ENCODE measurements at regions not wholly inside any gene's neighbourhood (a gene's known extent, or its start where the extent isn't known, plus 50 kb on each side); places are given as distances from the start of the nearest gene placed in this dataset.

GRCh38 chr9:29873579-29873978, 2300.3 kb upstream of the C9orf72 start:
- H3K9ac ChIP-seq (ENCODE audit: low read depth in 1 of 3, low read length in 3 of 3) = no peak overlapping the region
- H3K27me3 ChIP-seq (ENCODE audit: control insufficient read depth in 3 of 3, insufficient read depth in 3 of 3, low read length in 3 of 3) = no peaks in the 10 kb centered on the region
- no peak overlapping the region for H3K27ac ChIP-seq (ENCODE audit: low read depth, low read length)
- no peaks in the 10 kb centered on the region for H3K36me3 ChIP-seq (ENCODE audit: control insufficient read depth in 3 of 3, insufficient read depth in 3 of 3, low read length in 3 of 3)
- no peak overlapping the region for H3K4me3 ChIP-seq (ENCODE audit: low read length in 3 of 3)
- no peaks in the 10 kb centered on the region for H3K9me3 ChIP-seq (ENCODE audit: control insufficient read depth in 3 of 3, low read length in 3 of 3)
- no peaks in the 10 kb centered on the region for H3K4me1 ChIP-seq (ENCODE audit: control insufficient read depth in 3 of 3, insufficient read depth in 3 of 3, low read length in 3 of 3)

DNA sequence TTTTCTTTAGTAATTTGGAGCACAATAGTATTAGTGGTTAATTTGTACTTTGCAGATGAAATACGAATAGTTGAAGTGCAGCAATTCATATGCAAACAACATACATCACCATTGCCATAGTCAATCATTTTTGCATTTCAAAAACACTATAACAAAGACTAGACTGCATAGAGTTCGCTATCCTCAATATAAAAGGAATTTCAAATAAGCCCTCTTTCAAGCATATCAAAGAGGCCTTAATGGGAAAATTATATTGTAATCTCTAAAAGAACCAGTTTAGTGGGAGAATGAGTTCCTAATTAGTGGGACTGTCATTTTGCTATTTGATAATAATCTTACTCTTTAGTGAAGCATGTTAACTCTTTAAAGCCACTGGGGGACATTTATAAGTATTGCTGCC, 2302.3 kb upstream of the C9orf72 start:
- Histone ChIP-seq H3K4me1 (ENCODE audit: control insufficient read depth in 3 of 3, insufficient read depth in 3 of 3, low read length in 3 of 3) (no peaks in the 10 kb centered on the region), H3K9ac (ENCODE audit: low read depth in 1 of 3, low read length in 3 of 3) (no peak overlapping the region), H3K4me3 (ENCODE audit: low read length in 3 of 3) (no peak overlapping the region), H3K27ac (ENCODE audit: low read depth, low read length) (no peak overlapping the region), H3K36me3 (ENCODE audit: control insufficient read depth in 3 of 3, insufficient read depth in 3 of 3, low read length in 3 of 3) (no peaks in the 10 kb centered on the region), H3K9me3 (ENCODE audit: control insufficient read depth in 3 of 3, low read length in 3 of 3) (no peaks in the 10 kb centered on the region), H3K27me3 (ENCODE audit: control insufficient read depth in 3 of 3, insufficient read depth in 3 of 3, low read length in 3 of 3) (no peaks in the 10 kb centered on the region)

- no peak overlapping the region for H3K27ac ChIP-seq (ENCODE audit: low read depth, low read length)
- H3K4me1 ChIP-seq (ENCODE audit: control insufficient read depth in 3 of 3, insufficient read depth in 3 of 3, low read length in 3 of 3) = no peaks in the 10 kb centered on the region
- H3K27me3 ChIP-seq (ENCODE audit: control insufficient read depth in 3 of 3, insufficient read depth in 3 of 3, low read length in 3 of 3) = no peaks in the 10 kb centered on the region
- H3K9me3 ChIP-seq (ENCODE audit: control insufficient read depth in 3 of 3, low read length in 3 of 3) = no peaks in the 10 kb centered on the region
- H3K9ac ChIP-seq (ENCODE audit: low read depth in 1 of 3, low read length in 3 of 3) = no peak overlapping the region
- no peaks in the 10 kb centered on the region for H3K36me3 ChIP-seq (ENCODE audit: control insufficient read depth in 3 of 3, insufficient read depth in 3 of 3, low read length in 3 of 3)
- no peak overlapping the region for H3K4me3 ChIP-seq (ENCODE audit: low read length in 3 of 3)
These were observed 2309.5 kb upstream of the C9orf72 start for GRCh38 chr9:29882767-29883166.

- H3K9ac ChIP-seq (ENCODE audit: low read depth in 1 of 3, low read length in 3 of 3) = no peak overlapping the region
- H3K4me1 ChIP-seq (ENCODE audit: control insufficient read depth in 3 of 3, insufficient read depth in 3 of 3, low read length in 3 of 3) = no peaks in the 10 kb centered on the region
- no peaks in the 10 kb centered on the region for H3K9me3 ChIP-seq (ENCODE audit: control insufficient read depth in 3 of 3, low read length in 3 of 3)
- H3K27ac ChIP-seq (ENCODE audit: low read depth, low read length) = no peak overlapping the region
- no peaks in the 10 kb centered on the region for H3K27me3 ChIP-seq (ENCODE audit: control insufficient read depth in 3 of 3, insufficient read depth in 3 of 3, low read length in 3 of 3)
- H3K4me3 ChIP-seq (ENCODE audit: low read length in 3 of 3) = no peak overlapping the region
- H3K36me3 ChIP-seq (ENCODE audit: control insufficient read depth in 3 of 3, insufficient read depth in 3 of 3, low read length in 3 of 3) = no peaks in the 10 kb centered on the region
These were observed 2332.8 kb upstream of the C9orf72 start for GRCh38 chr9:29906065-29906464.

DNA sequence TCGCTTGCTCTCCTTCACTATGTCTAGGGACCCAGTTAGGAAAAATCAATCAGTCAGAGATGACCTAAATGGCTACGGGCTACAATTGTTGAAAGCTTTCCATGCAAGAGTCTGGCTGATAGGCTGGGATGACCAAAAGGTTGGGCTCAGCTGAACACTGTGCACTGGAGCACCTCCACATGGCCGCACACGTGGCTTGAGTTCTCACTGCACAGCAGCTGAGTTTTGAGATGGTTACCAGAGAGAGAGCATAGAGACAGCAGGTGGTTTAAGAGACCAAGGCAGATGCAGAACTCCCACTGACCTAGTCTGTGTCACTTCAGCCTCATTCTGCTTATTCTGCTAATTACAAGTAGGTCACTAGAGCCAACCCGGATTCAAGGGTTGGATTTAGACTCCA, 2354.8 kb upstream of the C9orf72 start:
- Histone ChIP-seq H3K9me3 (ENCODE audit: control insufficient read depth in 3 of 3, low read length in 3 of 3) (no peaks in the 10 kb centered on the region), H3K4me1 (ENCODE audit: control insufficient read depth in 3 of 3, insufficient read depth in 3 of 3, low read length in 3 of 3) (no peaks in the 10 kb centered on the region), H3K9ac (ENCODE audit: low read depth in 1 of 3, low read length in 3 of 3) (no peak overlapping the region), H3K36me3 (ENCODE audit: control insufficient read depth in 3 of 3, insufficient read depth in 3 of 3, low read length in 3 of 3) (no peaks in the 10 kb centered on the region), H3K27ac (ENCODE audit: low read depth, low read length) (no peak overlapping the region), H3K27me3 (ENCODE audit: control insufficient read depth in 3 of 3, insufficient read depth in 3 of 3, low read length in 3 of 3) (no peaks in the 10 kb centered on the region), H3K4me3 (ENCODE audit: low read length in 3 of 3) (no peak overlapping the region)

DNA sequence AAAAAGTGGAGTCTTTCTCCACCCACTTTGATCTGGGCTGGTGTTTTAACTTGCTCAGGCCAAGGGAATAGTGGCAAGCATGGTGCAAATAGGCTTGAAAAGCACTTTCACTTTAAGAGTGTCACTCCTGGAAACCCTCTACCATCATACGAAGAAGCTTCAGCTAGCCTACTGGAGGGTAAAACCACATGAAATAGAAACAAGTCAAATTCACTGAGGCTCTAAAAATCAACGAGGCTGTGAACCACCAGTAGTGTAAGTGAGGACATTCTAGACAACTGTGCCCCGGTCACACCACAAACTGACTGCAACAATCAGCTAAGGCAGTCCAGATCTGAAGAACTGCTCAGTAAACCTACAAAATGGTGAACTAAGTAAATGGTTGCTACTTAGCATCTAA, 2366.3 kb upstream of the C9orf72 start:
- Histone ChIP-seq H3K36me3 (ENCODE audit: control insufficient read depth in 3 of 3, insufficient read depth in 3 of 3, low read length in 3 of 3) (no peaks in the 10 kb centered on the region), H3K9ac (ENCODE audit: low read depth in 1 of 3, low read length in 3 of 3) (no peak overlapping the region), H3K27me3 (ENCODE audit: control insufficient read depth in 3 of 3, insufficient read depth in 3 of 3, low read length in 3 of 3) (no peaks in the 10 kb centered on the region), H3K9me3 (ENCODE audit: control insufficient read depth in 3 of 3, low read length in 3 of 3) (no peaks in the 10 kb centered on the region), H3K4me3 (ENCODE audit: low read length in 3 of 3) (no peak overlapping the region), H3K27ac (ENCODE audit: low read depth, low read length) (no peak overlapping the region), H3K4me1 (ENCODE audit: control insufficient read depth in 3 of 3, insufficient read depth in 3 of 3, low read length in 3 of 3) (no peaks in the 10 kb centered on the region)

DNA sequence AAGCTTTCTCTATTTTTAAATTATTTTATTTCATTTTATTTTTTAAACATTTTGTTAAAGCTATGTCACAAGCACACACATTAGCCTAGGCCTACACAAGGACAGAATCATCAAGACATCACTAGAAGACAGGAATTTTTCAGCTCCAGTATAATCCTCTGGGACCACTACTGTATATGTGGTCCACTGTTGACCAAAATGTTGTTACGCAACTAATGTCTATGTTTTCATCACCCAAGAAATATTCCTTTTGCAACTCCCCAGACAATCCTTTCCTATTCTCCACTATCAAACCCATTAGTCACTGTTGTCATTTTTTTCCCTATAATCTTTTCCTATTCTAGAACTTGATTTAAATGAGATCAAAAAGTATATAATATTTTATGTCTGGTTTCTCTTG, 2371.7 kb upstream of the C9orf72 start:
- Histone ChIP-seq H3K36me3 (ENCODE audit: control insufficient read depth in 3 of 3, insufficient read depth in 3 of 3, low read length in 3 of 3) (no peaks in the 10 kb centered on the region), H3K27me3 (ENCODE audit: control insufficient read depth in 3 of 3, insufficient read depth in 3 of 3, low read length in 3 of 3) (no peaks in the 10 kb centered on the region), H3K9ac (ENCODE audit: low read depth in 1 of 3, low read length in 3 of 3) (no peak overlapping the region), H3K27ac (ENCODE audit: low read depth, low read length) (no peak overlapping the region), H3K4me3 (ENCODE audit: low read length in 3 of 3) (no peak overlapping the region), H3K4me1 (ENCODE audit: control insufficient read depth in 3 of 3, insufficient read depth in 3 of 3, low read length in 3 of 3) (no peaks in the 10 kb centered on the region), H3K9me3 (ENCODE audit: control insufficient read depth in 3 of 3, low read length in 3 of 3) (no peaks in the 10 kb centered on the region)

DNA sequence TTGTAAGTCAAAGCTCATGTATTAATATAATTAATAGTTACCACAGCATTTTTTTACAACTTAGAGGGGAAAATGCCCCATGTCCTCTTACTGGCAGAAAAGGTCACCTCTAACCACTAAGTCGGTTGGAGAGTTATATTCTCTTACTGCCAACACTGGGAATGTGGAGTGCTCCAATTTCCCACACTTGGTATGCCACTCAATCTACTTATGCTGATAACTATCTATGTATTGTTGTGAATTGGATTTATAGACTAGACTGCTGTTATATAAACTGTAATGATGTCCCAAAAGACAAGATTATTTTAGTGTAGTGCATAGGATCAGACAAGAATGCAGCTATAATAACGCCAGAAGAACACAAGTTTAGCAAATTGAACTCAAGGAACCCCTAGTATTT, 2385.2 kb upstream of the C9orf72 start:
- no peaks in the 10 kb centered on the region for H3K36me3 ChIP-seq (ENCODE audit: control insufficient read depth in 3 of 3, insufficient read depth in 3 of 3, low read length in 3 of 3)
- H3K9ac ChIP-seq (ENCODE audit: low read depth in 1 of 3, low read length in 3 of 3) = no peak overlapping the region
- H3K4me3 ChIP-seq (ENCODE audit: low read length in 3 of 3) = no peak overlapping the region
- no peak overlapping the region for H3K27ac ChIP-seq (ENCODE audit: low read depth, low read length)
- H3K9me3 ChIP-seq (ENCODE audit: control insufficient read depth in 3 of 3, low read length in 3 of 3) = no peaks in the 10 kb centered on the region
- no peaks in the 10 kb centered on the region for H3K4me1 ChIP-seq (ENCODE audit: control insufficient read depth in 3 of 3, insufficient read depth in 3 of 3, low read length in 3 of 3)
- H3K27me3 ChIP-seq (ENCODE audit: control insufficient read depth in 3 of 3, insufficient read depth in 3 of 3, low read length in 3 of 3) = no peaks in the 10 kb centered on the region

- no peak overlapping the region for H3K27ac ChIP-seq (ENCODE audit: low read depth, low read length)
- H3K27me3 ChIP-seq (ENCODE audit: control insufficient read depth in 3 of 3, insufficient read depth in 3 of 3, low read length in 3 of 3) = no peaks in the 10 kb centered on the region
- no peaks in the 10 kb centered on the region for H3K4me1 ChIP-seq (ENCODE audit: control insufficient read depth in 3 of 3, insufficient read depth in 3 of 3, low read length in 3 of 3)
- H3K9me3 ChIP-seq (ENCODE audit: control insufficient read depth in 3 of 3, low read length in 3 of 3) = no peaks in the 10 kb centered on the region
- H3K36me3 ChIP-seq (ENCODE audit: control insufficient read depth in 3 of 3, insufficient read depth in 3 of 3, low read length in 3 of 3) = no peaks in the 10 kb centered on the region
- no peak overlapping the region for H3K9ac ChIP-seq (ENCODE audit: low read depth in 1 of 3, low read length in 3 of 3)
- H3K4me3 ChIP-seq (ENCODE audit: low read length in 3 of 3) = no peak overlapping the region
These were observed 2392.6 kb upstream of the C9orf72 start for GRCh38 chr9:29965834-29966233.

DNA sequence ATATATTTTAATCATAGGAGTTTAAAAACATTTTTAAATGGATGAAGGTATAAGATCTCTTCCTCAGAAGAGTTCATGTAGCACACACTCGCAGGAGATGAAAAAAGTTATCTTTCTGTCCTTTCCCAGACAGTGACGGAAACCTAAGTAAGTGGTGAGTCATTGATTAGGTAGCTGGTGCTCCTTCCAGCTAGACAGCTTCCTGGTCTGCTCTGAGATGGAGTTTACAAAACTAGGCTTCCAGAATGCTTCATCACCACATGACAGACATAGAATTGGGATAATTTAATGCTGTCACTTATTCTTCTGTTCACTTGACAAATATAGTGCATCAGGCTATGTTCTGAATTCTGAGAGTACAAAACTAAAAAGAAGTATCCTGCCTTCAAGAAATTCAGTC, 2393.0 kb upstream of the C9orf72 start:
- H3K4me3 ChIP-seq (ENCODE audit: low read length in 3 of 3) = no peak overlapping the region
- no peaks in the 10 kb centered on the region for H3K4me1 ChIP-seq (ENCODE audit: control insufficient read depth in 3 of 3, insufficient read depth in 3 of 3, low read length in 3 of 3)
- H3K27ac ChIP-seq (ENCODE audit: low read depth, low read length) = no peak overlapping the region
- H3K9ac ChIP-seq (ENCODE audit: low read depth in 1 of 3, low read length in 3 of 3) = no peak overlapping the region
- H3K27me3 ChIP-seq (ENCODE audit: control insufficient read depth in 3 of 3, insufficient read depth in 3 of 3, low read length in 3 of 3) = no peaks in the 10 kb centered on the region
- H3K36me3 ChIP-seq (ENCODE audit: control insufficient read depth in 3 of 3, insufficient read depth in 3 of 3, low read length in 3 of 3) = no peaks in the 10 kb centered on the region
- H3K9me3 ChIP-seq (ENCODE audit: control insufficient read depth in 3 of 3, low read length in 3 of 3) = no peaks in the 10 kb centered on the region

DNA sequence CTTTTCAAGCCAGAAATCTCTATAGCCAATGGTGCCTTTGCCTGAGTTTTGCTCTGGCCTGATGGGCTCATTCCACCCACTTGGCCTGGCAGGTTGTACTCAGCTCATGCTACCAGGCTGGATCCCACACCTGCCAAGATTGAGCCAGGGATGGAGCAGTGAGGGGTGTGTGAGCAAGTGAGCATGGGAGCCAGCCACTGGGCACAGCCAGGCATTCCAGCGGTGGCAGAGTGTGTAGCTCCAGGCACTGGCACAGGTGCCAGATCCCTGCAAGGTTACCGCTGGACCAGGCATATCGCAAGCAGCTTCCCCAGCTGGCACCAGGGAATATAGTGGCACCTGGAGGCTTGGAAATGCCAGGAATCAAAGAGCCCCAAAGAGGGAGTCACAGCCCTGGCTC, 2395.6 kb upstream of the C9orf72 start:
- H3K4me1 ChIP-seq (ENCODE audit: control insufficient read depth in 3 of 3, insufficient read depth in 3 of 3, low read length in 3 of 3) = no peaks in the 10 kb centered on the region
- H3K9ac ChIP-seq (ENCODE audit: low read depth in 1 of 3, low read length in 3 of 3) = no peak overlapping the region
- H3K27ac ChIP-seq (ENCODE audit: low read depth, low read length) = no peak overlapping the region
- no peaks in the 10 kb centered on the region for H3K27me3 ChIP-seq (ENCODE audit: control insufficient read depth in 3 of 3, insufficient read depth in 3 of 3, low read length in 3 of 3)
- no peaks in the 10 kb centered on the region for H3K36me3 ChIP-seq (ENCODE audit: control insufficient read depth in 3 of 3, insufficient read depth in 3 of 3, low read length in 3 of 3)
- H3K4me3 ChIP-seq (ENCODE audit: low read length in 3 of 3) = no peak overlapping the region
- H3K9me3 ChIP-seq (ENCODE audit: control insufficient read depth in 3 of 3, low read length in 3 of 3) = no peaks in the 10 kb centered on the region

All from skeletal muscle tissue (tissue), 3 donors.